Testis (tissue), 2 donors: ENCODE measurements at regions not wholly inside any gene's neighbourhood (a gene's known extent, or its start where the extent isn't known, plus 50 kb on each side); places are given as distances from the start of the nearest gene placed in this dataset.

Source experiments
- POLR2A ChIP-seq: fragments of 450-650 bp; IDR thresholded peaks from one replicate; pipeline ENCODE4 v1.6.1; 2017; ENCODE audit warnings: antibody characterized with exemption, mild to moderate bottlenecking, moderate library complexity
- TF ChIP-seq, protein P1 (sequence below), 3 experiments: fragments of 450-650 bp in 2 of 3; fragments of 200-600 bp in 1 of 3; sonication (generic) in 1 of 3; IDR thresholded peaks; one replicate each; pipeline ENCODE4 v1.5.1; 2016 to 2019; ENCODE audit warnings: antibody characterized with exemption in 3 of 3, mild to moderate bottlenecking in 2 of 3, moderate library complexity in 1 of 3

DNA sequence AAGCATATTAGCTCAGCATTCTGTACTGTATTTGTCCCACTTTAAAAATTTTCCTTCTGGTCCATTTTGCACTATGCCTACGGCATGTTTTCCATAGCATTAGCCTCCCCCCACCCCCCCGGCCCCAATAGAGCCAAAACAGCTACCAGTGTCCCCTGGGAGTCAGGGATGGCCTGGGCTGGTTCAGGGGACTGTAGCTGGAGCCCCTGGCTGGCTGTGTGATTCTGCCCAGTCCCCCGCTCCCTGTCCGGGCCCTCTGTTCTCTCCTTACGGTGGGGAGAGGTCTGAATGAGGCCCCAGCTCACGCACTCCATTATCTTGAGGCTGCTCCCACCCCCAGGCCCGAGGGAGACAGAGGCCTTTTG, 70.1 kb downstream of the KLF15 start:
- no peak for TF ChIP-seq POLR2A
- TF ChIP-seq, protein P1, sequence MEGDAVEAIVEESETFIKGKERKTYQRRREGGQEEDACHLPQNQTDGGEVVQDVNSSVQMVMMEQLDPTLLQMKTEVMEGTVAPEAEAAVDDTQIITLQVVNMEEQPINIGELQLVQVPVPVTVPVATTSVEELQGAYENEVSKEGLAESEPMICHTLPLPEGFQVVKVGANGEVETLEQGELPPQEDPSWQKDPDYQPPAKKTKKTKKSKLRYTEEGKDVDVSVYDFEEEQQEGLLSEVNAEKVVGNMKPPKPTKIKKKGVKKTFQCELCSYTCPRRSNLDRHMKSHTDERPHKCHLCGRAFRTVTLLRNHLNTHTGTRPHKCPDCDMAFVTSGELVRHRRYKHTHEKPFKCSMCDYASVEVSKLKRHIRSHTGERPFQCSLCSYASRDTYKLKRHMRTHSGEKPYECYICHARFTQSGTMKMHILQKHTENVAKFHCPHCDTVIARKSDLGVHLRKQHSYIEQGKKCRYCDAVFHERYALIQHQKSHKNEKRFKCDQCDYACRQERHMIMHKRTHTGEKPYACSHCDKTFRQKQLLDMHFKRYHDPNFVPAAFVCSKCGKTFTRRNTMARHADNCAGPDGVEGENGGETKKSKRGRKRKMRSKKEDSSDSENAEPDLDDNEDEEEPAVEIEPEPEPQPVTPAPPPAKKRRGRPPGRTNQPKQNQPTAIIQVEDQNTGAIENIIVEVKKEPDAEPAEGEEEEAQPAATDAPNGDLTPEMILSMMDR (IDR thresholded peaks at IDR 0.05): no peak
